H9 (cell line): ENCODE measurements at regions not wholly inside any gene's neighbourhood (a gene's known extent, or its start where the extent isn't known, plus 50 kb on each side); places are given as distances from the start of the nearest gene placed in this dataset.

Experiments used
- DNase-seq: peaks from one replicate; pipeline ENCODE4 v3.0.0-alpha.2; 2017
- H2AFZ ChIP-seq: one replicate; pipeline ENCODE4 v1.6.1; 2013; ENCODE audit warnings: mild to moderate bottlenecking, low read length, control low read depth, moderate library complexity
- H2AK5ac ChIP-seq: 2 replicates; pipeline ENCODE4 v1.6.1; 2013; ENCODE audit warnings: low read length, control low read depth, mixed read lengths; ENCODE audit not compliant: insufficient read length
- H2BK120ac ChIP-seq: one replicate; pipeline ENCODE4 v1.6.1; 2013; ENCODE audit warnings: low read depth, mild to moderate bottlenecking, low read length, control low read depth, inconsistent platforms; ENCODE audit not compliant: poor library complexity, severe bottlenecking
- H2BK12ac ChIP-seq: 2 replicates; pipeline ENCODE4 v1.6.1; 2013; ENCODE audit warnings: low read length, control low read depth, mixed read lengths, low read depth; ENCODE audit not compliant: insufficient read length
- H2BK15ac ChIP-seq: 2 replicates; pipeline ENCODE4 v1.6.1; 2013; ENCODE audit warnings: low read depth, low read length, control low read depth
- H2BK20ac ChIP-seq: one replicate; pipeline ENCODE4 v1.6.1; 2013; ENCODE audit warnings: low read depth, mild to moderate bottlenecking, low read length, control low read depth, inconsistent platforms; ENCODE audit not compliant: poor library complexity, severe bottlenecking
- H2BK5ac ChIP-seq: 2 replicates; pipeline ENCODE4 v1.6.1; 2013; ENCODE audit warnings: low read length, control low read depth, mixed read lengths; ENCODE audit not compliant: insufficient read length
- H3K14ac ChIP-seq: 2 replicates; pipeline ENCODE4 v1.6.1; 2013; ENCODE audit warnings: low read length, control low read depth; ENCODE audit not compliant: insufficient read depth
- H3K18ac ChIP-seq: 2 replicates; pipeline ENCODE4 v1.6.1; 2013; ENCODE audit warnings: low read depth, mild to moderate bottlenecking, mixed read lengths, low read length, control low read depth; ENCODE audit not compliant: insufficient read length
- H3K23ac ChIP-seq: 2 replicates; pipeline ENCODE4 v1.6.1; 2013; ENCODE audit warnings: low read length, control low read depth, mixed read lengths, low read depth; ENCODE audit not compliant: insufficient read length
- H3K23me2 ChIP-seq: 2 replicates; pipeline ENCODE4 v1.6.1; 2013; ENCODE audit warnings: low read depth, mild to moderate bottlenecking, mixed read lengths, low read length, control low read depth; ENCODE audit not compliant: insufficient read length, poor library complexity, severe bottlenecking
- H3K27ac ChIP-seq: 2 replicates; pipeline ENCODE4 v1.5.1; 2013; ENCODE audit warnings: low read length, control low read depth, mixed read lengths, low read depth; ENCODE audit not compliant: insufficient read length
- H3K27me3 ChIP-seq: 2 replicates; pipeline ENCODE4 v1.6.1; 2013; ENCODE audit warnings: low read length, control low read depth, inconsistent platforms; ENCODE audit not compliant: insufficient read depth
- H3K4ac ChIP-seq: 2 replicates; pipeline ENCODE4 v1.6.1; 2013; ENCODE audit warnings: low read depth, mild to moderate bottlenecking, control low read depth, inconsistent platforms, low read length, moderate library complexity
- H3K4me1 ChIP-seq: 2 replicates; pipeline ENCODE4 v1.6.1; 2013; ENCODE audit warnings: low read length, control low read depth, inconsistent platforms; ENCODE audit not compliant: insufficient read depth
- H3K4me2 ChIP-seq: 2 replicates; pipeline ENCODE4 v1.6.1; 2013; ENCODE audit warnings: low read length, control low read depth, mixed read lengths; ENCODE audit not compliant: insufficient read length, insufficient read depth
- H3K56ac ChIP-seq: 2 replicates; pipeline ENCODE4 v1.6.1; 2013; ENCODE audit warnings: low read depth, mild to moderate bottlenecking, mixed read lengths, low read length, control low read depth; ENCODE audit not compliant: insufficient read length
- H3K79me1 ChIP-seq: 2 replicates; pipeline ENCODE4 v1.6.1; 2013; ENCODE audit warnings: low read depth, mild to moderate bottlenecking, moderate library complexity, low read length, control low read depth, inconsistent platforms; ENCODE audit not compliant: insufficient read depth, poor library complexity, severe bottlenecking
- H3K79me2 ChIP-seq: 2 replicates; pipeline ENCODE4 v1.6.1; 2013; ENCODE audit warnings: low read length, control low read depth, inconsistent platforms; ENCODE audit not compliant: insufficient read depth
- H3K9ac ChIP-seq: 2 replicates; pipeline ENCODE4 v1.6.1; 2013; ENCODE audit warnings: low read length, control low read depth, mixed read lengths; ENCODE audit not compliant: insufficient read length; ENCODE audit errors: extremely low read depth
- H3K9me3 ChIP-seq: one replicate; pipeline ENCODE4 v1.6.1; 2013; ENCODE audit warnings: low read depth, low read length, inconsistent platforms; ENCODE audit not compliant: control insufficient read depth
- H3T11ph ChIP-seq: one replicate; pipeline ENCODE4 v1.6.1; 2013; ENCODE audit warnings: mild to moderate bottlenecking, low read length, control low read depth, inconsistent platforms
- H4K20me1 ChIP-seq: one replicate; pipeline ENCODE4 v1.6.1; 2013; ENCODE audit not compliant: control insufficient read depth, insufficient read length, insufficient read depth
- H4K5ac ChIP-seq: 2 replicates; pipeline ENCODE4 v1.6.1; 2013; ENCODE audit warnings: low read depth, mild to moderate bottlenecking, mixed read lengths, low read length, control low read depth; ENCODE audit not compliant: insufficient read length
- H4K8ac ChIP-seq: replicated peaks from 2 replicates; pipeline ENCODE4 v1.6.1; 2013; ENCODE audit warnings: low read length, control low read depth, mixed read lengths, low read depth; ENCODE audit not compliant: insufficient read length
- H4K91ac ChIP-seq: 2 replicates; pipeline ENCODE4 v1.6.1; 2013; ENCODE audit warnings: low read depth, mild to moderate bottlenecking, moderate library complexity, mixed read lengths, low read length, control low read depth; ENCODE audit not compliant: insufficient read length
- H3K27ac Mint-ChIP-seq, 3 experiments: 2 replicates in 2 of 3; 3 replicates in 1 of 3; pipeline ENCODE4 v1.8.0; 2020 to 2021; ENCODE audit warnings: mixed read lengths in 3 of 3, mild to moderate bottlenecking in 1 of 3, moderate library complexity in 1 of 3
- H3K27me3 Mint-ChIP-seq: 2 replicates; pipeline ENCODE4 v1.8.0; 2021; ENCODE audit warnings: low read depth, mild to moderate bottlenecking, moderate library complexity, mixed read lengths
- H3K36me3 Mint-ChIP-seq, 3 experiments: 2 replicates in 2 of 3; 3 replicates in 1 of 3; pipeline ENCODE4 v1.8.0; 2020 to 2021; ENCODE audit warnings: low read depth in 3 of 3, mixed read lengths in 3 of 3; ENCODE audit not compliant: insufficient read depth in 1 of 3
- H3K4me1 Mint-ChIP-seq, 2 experiments: 2 replicates each; pipeline ENCODE4 v1.8.0; 2020; ENCODE audit warnings: mixed read lengths in 2 of 2
- H3K4me3 Mint-ChIP-seq, 2 experiments: 2 replicates in 1 of 2; 3 replicates in 1 of 2; pipeline ENCODE4 v1.8.0; 2020 to 2021; ENCODE audit warnings: mild to moderate bottlenecking in 2 of 2, mixed read lengths in 2 of 2, moderate library complexity in 1 of 2
- H3K9me3 Mint-ChIP-seq, 2 experiments: 2 replicates in 1 of 2; 3 replicates in 1 of 2; pipeline ENCODE4 v1.8.0; 2020; ENCODE audit warnings: mild to moderate bottlenecking in 2 of 2, mixed read lengths in 2 of 2, moderate library complexity in 1 of 2
- WGBS: extraction: QIAGEN DNeasy Blood & Tissue Kit; methylation state at CpG from one replicate; pipeline ENCODE4 v1.1.7; 2013; ENCODE audit warnings: missing lambda C conversion rate, low lambda C conversion rate, mixed read lengths; ENCODE audit not compliant: insufficient read length; ENCODE audit errors: extremely low coverage; 5-methylcytosine and 5-hydroxymethylcytosine counted together
- TF ChIP-seq, protein P1 (sequence below): fragments of 200-600 bp; sonication (generic); conservative IDR thresholded peaks from 3 replicates; pipeline ENCODE4 v1.8.0; 2021; ENCODE audit warnings: antibody characterized with exemption, mild to moderate bottlenecking

GRCh38 chr3:733313-733712 lies 359.5 kb upstream of the CNTN6 start:
- Histone ChIP-seq H2BK120ac (no peak overlapping the region), H3K27ac (no peak overlapping the region), H2AFZ (no peak overlapping the region), H3K23me2 (no peaks in the 10 kb centered on the region), H3K56ac (no peak overlapping the region), H3K4me2 (no peak overlapping the region), H3K79me2 (no peaks in the 10 kb centered on the region), H3K9me3 (no peaks in the 10 kb centered on the region), H3K18ac (no peak overlapping the region), H3T11ph (no peak overlapping the region), H2BK12ac (no peak overlapping the region), H4K20me1 (no peaks in the 10 kb centered on the region), H3K27me3 (no peaks in the 10 kb centered on the region), H3K23ac (no peak overlapping the region), H2AK5ac (no peak overlapping the region), H4K5ac (no peak overlapping the region), H4K8ac (no peak overlapping the region), H3K4me1 (no peaks in the 10 kb centered on the region), H2BK15ac (no peak overlapping the region), H3K4ac (no peak overlapping the region), H4K91ac (no peak overlapping the region), H3K9ac (no peak overlapping the region), H3K14ac (no peak overlapping the region), H2BK20ac (no peak overlapping the region), H3K79me1 (no peaks in the 10 kb centered on the region), H2BK5ac (no peak overlapping the region)
- TF ChIP-seq, protein P1, sequence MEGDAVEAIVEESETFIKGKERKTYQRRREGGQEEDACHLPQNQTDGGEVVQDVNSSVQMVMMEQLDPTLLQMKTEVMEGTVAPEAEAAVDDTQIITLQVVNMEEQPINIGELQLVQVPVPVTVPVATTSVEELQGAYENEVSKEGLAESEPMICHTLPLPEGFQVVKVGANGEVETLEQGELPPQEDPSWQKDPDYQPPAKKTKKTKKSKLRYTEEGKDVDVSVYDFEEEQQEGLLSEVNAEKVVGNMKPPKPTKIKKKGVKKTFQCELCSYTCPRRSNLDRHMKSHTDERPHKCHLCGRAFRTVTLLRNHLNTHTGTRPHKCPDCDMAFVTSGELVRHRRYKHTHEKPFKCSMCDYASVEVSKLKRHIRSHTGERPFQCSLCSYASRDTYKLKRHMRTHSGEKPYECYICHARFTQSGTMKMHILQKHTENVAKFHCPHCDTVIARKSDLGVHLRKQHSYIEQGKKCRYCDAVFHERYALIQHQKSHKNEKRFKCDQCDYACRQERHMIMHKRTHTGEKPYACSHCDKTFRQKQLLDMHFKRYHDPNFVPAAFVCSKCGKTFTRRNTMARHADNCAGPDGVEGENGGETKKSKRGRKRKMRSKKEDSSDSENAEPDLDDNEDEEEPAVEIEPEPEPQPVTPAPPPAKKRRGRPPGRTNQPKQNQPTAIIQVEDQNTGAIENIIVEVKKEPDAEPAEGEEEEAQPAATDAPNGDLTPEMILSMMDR, result no peak
- H3K4me3 Mint-ChIP-seq, result no peak overlapping the region
- H3K36me3 Mint-ChIP-seq, result peaks cover 0 to 2% (median 0%) of the 10 kb centered on the region in 3 experiments; a peak in 1 of 7 replicates
- no peaks in the 10 kb centered on the region for H3K9me3 Mint-ChIP-seq
- H3K27me3 Mint-ChIP-seq, result no peaks in the 10 kb centered on the region
- no peaks in the 10 kb centered on the region for H3K4me1 Mint-ChIP-seq
- no CpG with 5 or more reads among the region's 4 CpGs for WGBS
- DNase-seq, result no peak
- no peak overlapping the region for H3K27ac Mint-ChIP-seq
